ENCODE measurements at regions not wholly inside any gene's neighbourhood (a gene's known extent, or its start where the extent isn't known, plus 50 kb on each side); places are given as distances from the start of the nearest gene placed in this dataset.
"Not testable (repeated sequence)": the region's sequence is repeated elsewhere in the genome, so short reads cannot be mapped to it uniquely, and the experiment has no call there.

GRCh38 chr17:30580916-30581315 lies 103.7 kb downstream of the GOSR1 start:
- no peak overlapping the region for H3K4me3 ChIP-seq (ENCODE audit: low read length)
- TF ChIP-seq ZNF274 (IDR thresholded peaks at IDR 0.05; ENCODE audit: low read depth, low read length), result no peak

- no peak for TF ChIP-seq ZNF274 (IDR thresholded peaks at IDR 0.05; ENCODE audit: low read depth, low read length)
- no peak overlapping the region for H3K4me3 ChIP-seq (ENCODE audit: low read length)
Measured at GRCh38 chr17:30579610-30580315, 102.6 kb downstream of the GOSR1 start.

DNA sequence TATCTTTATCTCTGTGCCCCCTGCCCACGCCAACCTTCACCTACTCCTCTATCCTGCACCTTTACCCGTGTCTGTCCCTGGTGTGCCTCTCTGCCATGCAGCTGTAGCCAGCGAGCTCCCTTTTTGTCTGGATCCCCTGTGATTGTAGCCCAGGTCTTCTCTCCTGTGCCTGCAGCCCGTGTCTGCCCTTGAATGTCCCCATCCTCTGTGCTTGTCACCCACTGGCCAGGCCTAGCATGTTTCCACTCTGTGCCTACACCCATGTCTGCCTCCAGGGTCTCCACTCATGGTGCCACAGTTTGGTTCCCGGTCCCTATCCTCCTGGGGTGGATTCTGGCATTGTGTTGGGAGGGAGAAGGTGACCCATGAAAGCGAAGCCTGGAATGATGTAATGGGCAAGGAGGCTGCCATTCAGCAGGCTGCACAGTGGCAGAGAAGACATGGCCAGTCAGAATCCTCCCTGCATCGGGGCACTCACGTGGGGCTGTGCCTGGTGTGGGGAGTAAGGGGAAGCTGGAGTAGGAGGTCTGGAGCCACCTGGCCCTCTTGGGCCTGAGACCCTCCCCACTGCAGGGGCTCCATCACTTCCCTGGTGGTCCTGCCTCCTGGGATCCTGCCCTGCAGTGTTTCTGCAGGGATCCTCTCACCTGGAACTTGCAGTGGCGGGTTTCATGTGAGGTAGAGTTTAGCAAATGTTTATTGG lies 101.0 kb downstream of the GOSR1 start:
- H3K4me3 ChIP-seq (ENCODE audit: low read length), result not testable (repeated sequence)

Data from GM08714 (cell line).